ENCODE measurements at regions not wholly inside any gene's neighbourhood (a gene's known extent, or its start where the extent isn't known, plus 50 kb on each side); places are given as distances from the start of the nearest gene placed in this dataset.
A peak's percentile ranks its signal among the peaks of the same experiment; 100 is the strongest.

DNA sequence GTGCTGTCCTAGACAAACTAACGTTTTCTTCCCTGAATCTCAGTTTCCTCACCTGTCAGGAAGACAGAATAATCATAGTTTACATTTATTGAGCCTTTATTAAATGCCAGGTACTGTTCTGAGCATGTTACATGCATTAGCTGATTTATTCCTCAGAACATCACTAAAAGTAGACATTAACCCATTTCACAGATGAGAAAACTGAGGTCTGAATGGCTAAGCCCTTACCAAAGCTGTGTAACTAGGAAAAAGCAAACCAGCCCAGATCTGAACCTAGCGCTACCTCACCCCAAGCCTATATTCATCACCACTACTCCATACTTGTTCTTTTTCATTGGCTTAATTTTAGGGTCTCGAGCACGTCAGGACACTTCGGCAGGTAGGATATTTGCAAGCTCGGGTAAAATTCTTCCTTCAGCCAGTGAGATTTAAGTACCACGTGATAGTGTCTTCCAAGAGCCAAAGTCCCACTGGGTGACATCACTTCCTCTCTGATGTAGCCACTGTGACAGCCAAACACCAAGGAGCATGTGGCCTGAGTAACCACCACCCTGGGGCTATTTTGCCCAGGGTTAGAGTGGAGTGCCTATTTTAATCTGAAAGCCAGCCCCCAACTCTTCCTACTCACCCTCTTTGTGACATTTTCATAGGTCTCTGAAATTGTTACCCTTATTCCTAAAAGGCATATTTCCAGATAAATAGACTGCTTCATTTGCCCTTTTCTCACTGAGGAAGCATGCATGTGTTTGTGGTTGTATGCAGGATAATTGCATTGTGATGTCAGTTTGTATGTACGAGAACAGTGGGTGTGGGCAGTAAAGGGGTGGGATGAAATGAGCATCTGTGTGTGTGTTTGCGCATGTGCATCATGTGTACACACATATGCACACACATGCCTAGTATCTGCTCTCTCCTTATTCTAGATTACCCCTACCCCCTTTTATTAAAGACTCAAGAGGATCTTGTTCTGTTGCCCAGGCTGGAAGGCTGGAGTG lies 62.2 kb upstream of the WSCD2 start (continued):
- TF ChIP-seq MTA1 (IDR thresholded peaks at IDR 0.05; ENCODE audit: borderline replicate concordance) (no peak), ZKSCAN1 (IDR thresholded peaks at IDR 0.05; ENCODE audit: low read depth, low read length) (no peak), SRSF3 (IDR thresholded peaks at IDR 0.05; ENCODE audit: insufficient read depth, low read length) (no peak), HDAC2 (IDR thresholded peaks at IDR 0.05) (peak; percentile 71), ZNF79 (CRISPR knock-in tag; IDR thresholded peaks at IDR 0.05; ENCODE audit: low read depth) (no peak), SMARCB1 (IDR thresholded peaks at IDR 0.05; ENCODE audit: insufficient read length, low read depth) (no peak), HDAC6 (IDR thresholded peaks at IDR 0.05; ENCODE audit: low read depth, low read length) (no peak), STAT5A (IDR thresholded peaks at IDR 0.05; ENCODE audit: borderline replicate concordance, low read length) (no peak), ZNF174 (CRISPR knock-in tag; IDR thresholded peaks at IDR 0.05) (no peak)
- TF ChIP-seq, protein P1, sequence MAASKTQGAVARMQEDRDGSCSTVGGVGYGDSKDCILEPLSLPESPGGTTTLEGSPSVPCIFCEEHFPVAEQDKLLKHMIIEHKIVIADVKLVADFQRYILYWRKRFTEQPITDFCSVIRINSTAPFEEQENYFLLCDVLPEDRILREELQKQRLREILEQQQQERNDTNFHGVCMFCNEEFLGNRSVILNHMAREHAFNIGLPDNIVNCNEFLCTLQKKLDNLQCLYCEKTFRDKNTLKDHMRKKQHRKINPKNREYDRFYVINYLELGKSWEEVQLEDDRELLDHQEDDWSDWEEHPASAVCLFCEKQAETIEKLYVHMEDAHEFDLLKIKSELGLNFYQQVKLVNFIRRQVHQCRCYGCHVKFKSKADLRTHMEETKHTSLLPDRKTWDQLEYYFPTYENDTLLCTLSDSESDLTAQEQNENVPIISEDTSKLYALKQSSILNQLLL (CRISPR knock-in tag; IDR thresholded peaks at IDR 0.05; ENCODE audit: borderline replicate concordance): no peak
- TF ChIP-seq, protein P2, sequence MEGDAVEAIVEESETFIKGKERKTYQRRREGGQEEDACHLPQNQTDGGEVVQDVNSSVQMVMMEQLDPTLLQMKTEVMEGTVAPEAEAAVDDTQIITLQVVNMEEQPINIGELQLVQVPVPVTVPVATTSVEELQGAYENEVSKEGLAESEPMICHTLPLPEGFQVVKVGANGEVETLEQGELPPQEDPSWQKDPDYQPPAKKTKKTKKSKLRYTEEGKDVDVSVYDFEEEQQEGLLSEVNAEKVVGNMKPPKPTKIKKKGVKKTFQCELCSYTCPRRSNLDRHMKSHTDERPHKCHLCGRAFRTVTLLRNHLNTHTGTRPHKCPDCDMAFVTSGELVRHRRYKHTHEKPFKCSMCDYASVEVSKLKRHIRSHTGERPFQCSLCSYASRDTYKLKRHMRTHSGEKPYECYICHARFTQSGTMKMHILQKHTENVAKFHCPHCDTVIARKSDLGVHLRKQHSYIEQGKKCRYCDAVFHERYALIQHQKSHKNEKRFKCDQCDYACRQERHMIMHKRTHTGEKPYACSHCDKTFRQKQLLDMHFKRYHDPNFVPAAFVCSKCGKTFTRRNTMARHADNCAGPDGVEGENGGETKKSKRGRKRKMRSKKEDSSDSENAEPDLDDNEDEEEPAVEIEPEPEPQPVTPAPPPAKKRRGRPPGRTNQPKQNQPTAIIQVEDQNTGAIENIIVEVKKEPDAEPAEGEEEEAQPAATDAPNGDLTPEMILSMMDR (IDR thresholded peaks at IDR 0.05 in 2 of 3, conservative IDR thresholded peaks at IDR 0.05 in 1 of 3; ENCODE audit: insufficient read depth in 2 of 3, low read depth in 1 of 3, low read length in 3 of 3): no peak
- TF ChIP-seq, protein P3, sequence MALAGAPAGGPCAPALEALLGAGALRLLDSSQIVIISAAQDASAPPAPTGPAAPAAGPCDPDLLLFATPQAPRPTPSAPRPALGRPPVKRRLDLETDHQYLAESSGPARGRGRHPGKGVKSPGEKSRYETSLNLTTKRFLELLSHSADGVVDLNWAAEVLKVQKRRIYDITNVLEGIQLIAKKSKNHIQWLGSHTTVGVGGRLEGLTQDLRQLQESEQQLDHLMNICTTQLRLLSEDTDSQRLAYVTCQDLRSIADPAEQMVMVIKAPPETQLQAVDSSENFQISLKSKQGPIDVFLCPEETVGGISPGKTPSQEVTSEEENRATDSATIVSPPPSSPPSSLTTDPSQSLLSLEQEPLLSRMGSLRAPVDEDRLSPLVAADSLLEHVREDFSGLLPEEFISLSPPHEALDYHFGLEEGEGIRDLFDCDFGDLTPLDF (CRISPR knock-in tag; IDR thresholded peaks at IDR 0.05): no peak
- TF ChIP-seq, protein P4, sequence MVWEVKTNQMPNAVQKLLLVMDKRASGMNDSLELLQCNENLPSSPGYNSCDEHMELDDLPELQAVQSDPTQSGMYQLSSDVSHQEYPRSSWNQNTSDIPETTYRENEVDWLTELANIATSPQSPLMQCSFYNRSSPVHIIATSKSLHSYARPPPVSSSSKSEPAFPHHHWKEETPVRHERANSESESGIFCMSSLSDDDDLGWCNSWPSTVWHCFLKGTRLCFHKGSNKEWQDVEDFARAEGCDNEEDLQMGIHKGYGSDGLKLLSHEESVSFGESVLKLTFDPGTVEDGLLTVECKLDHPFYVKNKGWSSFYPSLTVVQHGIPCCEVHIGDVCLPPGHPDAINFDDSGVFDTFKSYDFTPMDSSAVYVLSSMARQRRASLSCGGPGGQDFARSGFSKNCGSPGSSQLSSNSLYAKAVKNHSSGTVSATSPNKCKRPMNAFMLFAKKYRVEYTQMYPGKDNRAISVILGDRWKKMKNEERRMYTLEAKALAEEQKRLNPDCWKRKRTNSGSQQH (CRISPR knock-in tag; IDR thresholded peaks at IDR 0.05): no peak
- TF ChIP-seq, protein P5, sequence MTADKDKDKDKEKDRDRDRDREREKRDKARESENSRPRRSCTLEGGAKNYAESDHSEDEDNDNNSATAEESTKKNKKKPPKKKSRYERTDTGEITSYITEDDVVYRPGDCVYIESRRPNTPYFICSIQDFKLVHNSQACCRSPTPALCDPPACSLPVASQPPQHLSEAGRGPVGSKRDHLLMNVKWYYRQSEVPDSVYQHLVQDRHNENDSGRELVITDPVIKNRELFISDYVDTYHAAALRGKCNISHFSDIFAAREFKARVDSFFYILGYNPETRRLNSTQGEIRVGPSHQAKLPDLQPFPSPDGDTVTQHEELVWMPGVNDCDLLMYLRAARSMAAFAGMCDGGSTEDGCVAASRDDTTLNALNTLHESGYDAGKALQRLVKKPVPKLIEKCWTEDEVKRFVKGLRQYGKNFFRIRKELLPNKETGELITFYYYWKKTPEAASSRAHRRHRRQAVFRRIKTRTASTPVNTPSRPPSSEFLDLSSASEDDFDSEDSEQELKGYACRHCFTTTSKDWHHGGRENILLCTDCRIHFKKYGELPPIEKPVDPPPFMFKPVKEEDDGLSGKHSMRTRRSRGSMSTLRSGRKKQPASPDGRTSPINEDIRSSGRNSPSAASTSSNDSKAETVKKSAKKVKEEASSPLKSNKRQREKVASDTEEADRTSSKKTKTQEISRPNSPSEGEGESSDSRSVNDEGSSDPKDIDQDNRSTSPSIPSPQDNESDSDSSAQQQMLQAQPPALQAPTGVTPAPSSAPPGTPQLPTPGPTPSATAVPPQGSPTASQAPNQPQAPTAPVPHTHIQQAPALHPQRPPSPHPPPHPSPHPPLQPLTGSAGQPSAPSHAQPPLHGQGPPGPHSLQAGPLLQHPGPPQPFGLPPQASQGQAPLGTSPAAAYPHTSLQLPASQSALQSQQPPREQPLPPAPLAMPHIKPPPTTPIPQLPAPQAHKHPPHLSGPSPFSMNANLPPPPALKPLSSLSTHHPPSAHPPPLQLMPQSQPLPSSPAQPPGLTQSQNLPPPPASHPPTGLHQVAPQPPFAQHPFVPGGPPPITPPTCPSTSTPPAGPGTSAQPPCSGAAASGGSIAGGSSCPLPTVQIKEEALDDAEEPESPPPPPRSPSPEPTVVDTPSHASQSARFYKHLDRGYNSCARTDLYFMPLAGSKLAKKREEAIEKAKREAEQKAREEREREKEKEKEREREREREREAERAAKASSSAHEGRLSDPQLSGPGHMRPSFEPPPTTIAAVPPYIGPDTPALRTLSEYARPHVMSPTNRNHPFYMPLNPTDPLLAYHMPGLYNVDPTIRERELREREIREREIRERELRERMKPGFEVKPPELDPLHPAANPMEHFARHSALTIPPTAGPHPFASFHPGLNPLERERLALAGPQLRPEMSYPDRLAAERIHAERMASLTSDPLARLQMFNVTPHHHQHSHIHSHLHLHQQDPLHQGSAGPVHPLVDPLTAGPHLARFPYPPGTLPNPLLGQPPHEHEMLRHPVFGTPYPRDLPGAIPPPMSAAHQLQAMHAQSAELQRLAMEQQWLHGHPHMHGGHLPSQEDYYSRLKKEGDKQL (CRISPR knock-in tag; IDR thresholded peaks at IDR 0.05; ENCODE audit: borderline replicate concordance): no peak
- TF ChIP-seq, protein P6, sequence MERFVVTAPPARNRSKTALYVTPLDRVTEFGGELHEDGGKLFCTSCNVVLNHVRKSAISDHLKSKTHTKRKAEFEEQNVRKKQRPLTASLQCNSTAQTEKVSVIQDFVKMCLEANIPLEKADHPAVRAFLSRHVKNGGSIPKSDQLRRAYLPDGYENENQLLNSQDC (CRISPR knock-in tag; IDR thresholded peaks at IDR 0.05): no peak

Data from K562 (cell line).